Panc1 (cell line): ENCODE measurements at regions not wholly inside any gene's neighbourhood (a gene's known extent, or its start where the extent isn't known, plus 50 kb on each side); places are given as distances from the start of the nearest gene placed in this dataset.

Experiments
- POLR2AphosphoS5 ChIP-seq: IDR thresholded peaks from 2 replicates; pipeline ENCODE4 v1.6.1; 2012; ENCODE audit warnings: mild to moderate bottlenecking, low read depth, low read length, moderate library complexity
- TCF7L2 ChIP-seq: IDR thresholded peaks from 2 replicates; pipeline ENCODE4 v1.6.1; 2011; ENCODE audit warnings: mild to moderate bottlenecking, low read depth, low read length, inconsistent platforms
- TF ChIP-seq, protein P1 (sequence below): fragments of 450-650 bp; IDR thresholded peaks from 2 replicates; pipeline ENCODE4 v1.5.1; 2017; ENCODE audit warnings: mild to moderate bottlenecking

DNA sequence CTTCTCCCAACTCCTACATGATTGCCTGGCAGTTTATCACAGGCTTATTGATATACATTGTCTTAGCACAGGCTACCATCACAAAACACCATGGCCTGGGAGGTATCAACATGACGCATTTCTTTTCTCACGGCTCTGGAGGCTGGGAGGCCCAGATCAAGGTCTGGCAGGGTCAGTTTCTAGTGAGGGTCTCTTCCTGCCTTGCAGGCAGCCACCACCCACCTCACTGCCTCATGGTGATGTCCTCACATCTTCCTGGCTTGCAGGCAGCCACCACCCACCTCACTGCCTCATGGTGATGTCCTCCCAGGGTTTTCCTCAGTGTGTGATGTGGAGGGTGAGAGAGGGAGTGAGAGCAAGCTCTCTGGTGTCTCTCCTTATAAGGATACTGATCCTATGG, 599.3 kb upstream of the MKI67 start:
- no peak for TF ChIP-seq POLR2AphosphoS5
- TF ChIP-seq, protein P1, sequence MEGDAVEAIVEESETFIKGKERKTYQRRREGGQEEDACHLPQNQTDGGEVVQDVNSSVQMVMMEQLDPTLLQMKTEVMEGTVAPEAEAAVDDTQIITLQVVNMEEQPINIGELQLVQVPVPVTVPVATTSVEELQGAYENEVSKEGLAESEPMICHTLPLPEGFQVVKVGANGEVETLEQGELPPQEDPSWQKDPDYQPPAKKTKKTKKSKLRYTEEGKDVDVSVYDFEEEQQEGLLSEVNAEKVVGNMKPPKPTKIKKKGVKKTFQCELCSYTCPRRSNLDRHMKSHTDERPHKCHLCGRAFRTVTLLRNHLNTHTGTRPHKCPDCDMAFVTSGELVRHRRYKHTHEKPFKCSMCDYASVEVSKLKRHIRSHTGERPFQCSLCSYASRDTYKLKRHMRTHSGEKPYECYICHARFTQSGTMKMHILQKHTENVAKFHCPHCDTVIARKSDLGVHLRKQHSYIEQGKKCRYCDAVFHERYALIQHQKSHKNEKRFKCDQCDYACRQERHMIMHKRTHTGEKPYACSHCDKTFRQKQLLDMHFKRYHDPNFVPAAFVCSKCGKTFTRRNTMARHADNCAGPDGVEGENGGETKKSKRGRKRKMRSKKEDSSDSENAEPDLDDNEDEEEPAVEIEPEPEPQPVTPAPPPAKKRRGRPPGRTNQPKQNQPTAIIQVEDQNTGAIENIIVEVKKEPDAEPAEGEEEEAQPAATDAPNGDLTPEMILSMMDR: no peak
- TF ChIP-seq TCF7L2: no peak
